Panc1 (cell line): ENCODE measurements at regions not wholly inside any gene's neighbourhood (a gene's known extent, or its start where the extent isn't known, plus 50 kb on each side); places are given as distances from the start of the nearest gene placed in this dataset.

ENCODE experiments used
- ATAC-seq: fragments of 200-7000 bp; cut with Tn5 transposase; 2 replicates; pipeline ENCODE4 v1.9.1; 2020; ENCODE audit warnings: mild to moderate bottlenecking, moderate library complexity
- BruUV-seq: library from RNA; stranded (reverse); fragments of 400-500 nt; replicated peaks from 2 replicates; lab custom pipeline; 2021; lab: Mats Ljungman, UMichigan
- CTCF ChIA-PET: fragments of 300-600 bp; sonication (Branson Sonifier 250); formaldehyde crosslinking; loops from one replicate; lab custom pipeline; 2022; ENCODE audit warnings: antibody characterized with exemption; lab: Charles Lee
- POLR2A ChIA-PET: fragments of 300-600 bp; sonication (Branson Sonifier 250); formaldehyde crosslinking; loops from one replicate; lab custom pipeline; 2022; ENCODE audit warnings: antibody characterized with exemption; lab: Charles Lee
- DNase-seq: peaks from one replicate; pipeline ENCODE4 v3.0.0-alpha.2; 2010; ENCODE audit warnings: low read depth, low spot score
- H3K27ac ChIP-seq: 2 replicates; pipeline ENCODE4 v1.5.1; 2011; ENCODE audit warnings: mild to moderate bottlenecking, low read length, inconsistent platforms
- H3K27me3 ChIP-seq: fragments of 200-500 bp; sonication (Bioruptor generic); 2 replicates; pipeline ENCODE4 v1.6.0; 2014; ENCODE audit warnings: low read length, inconsistent platforms; ENCODE audit not compliant: control insufficient read depth, insufficient read depth
- H3K36me3 ChIP-seq: fragments of 200-500 bp; sonication (Bioruptor generic); 2 replicates; pipeline ENCODE4 v1.5.1; 2014; ENCODE audit warnings: inconsistent platforms, mild to moderate bottlenecking, low read length, moderate library complexity; ENCODE audit not compliant: control insufficient read depth, insufficient read depth
- H3K4me1 ChIP-seq: 2 replicates; pipeline ENCODE4 v1.5.1; 2011; ENCODE audit warnings: inconsistent platforms, mild to moderate bottlenecking, low read length, moderate library complexity; ENCODE audit not compliant: control insufficient read depth, insufficient read depth
- H3K4me3 ChIP-seq, 2 experiments: 2 replicates each; pipeline ENCODE4 v1.5.1; 2011 to 2012; ENCODE audit warnings: low read depth in 2 of 2, low read length in 2 of 2, mild to moderate bottlenecking in 2 of 2, inconsistent platforms in 1 of 2, moderate library complexity in 1 of 2
- H3K9me3 ChIP-seq: fragments of 200-500 bp; sonication (Bioruptor generic); 2 replicates; pipeline ENCODE4 v1.5.1; 2014; ENCODE audit warnings: low read depth, mild to moderate bottlenecking, inconsistent platforms, low read length, moderate library complexity; ENCODE audit not compliant: control insufficient read depth, insufficient read depth
- POLR2AphosphoS5 ChIP-seq: IDR thresholded peaks from 2 replicates; pipeline ENCODE4 v1.6.1; 2012; ENCODE audit warnings: mild to moderate bottlenecking, low read depth, low read length, moderate library complexity
- REST ChIP-seq, 2 experiments: IDR thresholded peaks; 2 replicates each; pipeline ENCODE4 v1.6.1; 2011 to 2012; ENCODE audit warnings: low read depth in 2 of 2, control low read depth in 1 of 2, low read length in 1 of 2, mild to moderate bottlenecking in 1 of 2, moderate library complexity in 1 of 2; ENCODE audit not compliant: insufficient read depth in 1 of 2
- SIN3A ChIP-seq: IDR thresholded peaks from 2 replicates; pipeline ENCODE4 v1.6.1; 2012; ENCODE audit warnings: low read depth, mild to moderate bottlenecking, low read length, moderate library complexity, borderline replicate concordance; ENCODE audit not compliant: insufficient read depth
- TCF7L2 ChIP-seq: IDR thresholded peaks from 2 replicates; pipeline ENCODE4 v1.6.1; 2011; ENCODE audit warnings: mild to moderate bottlenecking, low read depth, low read length, inconsistent platforms
- in situ Hi-C: cut with HindIII; loops from 2 replicates; pipeline ENCODE4 v1.10.0; 2016; ENCODE audit warnings: low sequenced_read_pairs, low pct_unique_long_range_greater_than_20kb
- intact Hi-C: fragments of 100-400 bp; cut with micrococcal nuclease; formaldehyde crosslinking; loops from one replicate; pipeline ENCODE4 v1.10.0; 2022; ENCODE audit not compliant: unreplicated experiment
- TF ChIP-seq, protein P1 (sequence below): fragments of 450-650 bp; IDR thresholded peaks from 2 replicates; pipeline ENCODE4 v1.5.1; 2017; ENCODE audit warnings: mild to moderate bottlenecking

GRCh38 chr4:43330288-43330687 lies 437.8 kb downstream of the GRXCR1 start:
- ChIA-PET CTCF (no interaction called here), POLR2A (no interaction called here)
- no peaks in the 10 kb centered on the region for H3K9me3 ChIP-seq
- intact Hi-C loops (no loop called here), in situ Hi-C loops (no loop called here)
- H3K36me3 ChIP-seq, result no peaks in the 10 kb centered on the region
- no peak overlapping the region for H3K27ac ChIP-seq
- DNase-seq (no peak), ATAC-seq (no peak)
- H3K27me3 ChIP-seq, result no peaks in the 10 kb centered on the region
- H3K4me1 ChIP-seq, result no peaks in the 10 kb centered on the region
- no peak for TF ChIP-seq TCF7L2
- no peak for TF ChIP-seq POLR2AphosphoS5
- no peak overlapping the region for H3K4me3 ChIP-seq
- BruUV-seq, result no TSS peak

GRCh38 chr4:43331226-43332051 lies 438.9 kb downstream of the GRXCR1 start:
- Histone ChIP-seq H3K4me3 (no peak overlapping the region), H3K4me1 (no peaks in the 10 kb centered on the region), H3K9me3 (no peaks in the 10 kb centered on the region), H3K27me3 (no peaks in the 10 kb centered on the region), H3K27ac (no peak overlapping the region), H3K36me3 (no peaks in the 10 kb centered on the region)
- DNase-seq (no peak), ATAC-seq (no peak)
- intact Hi-C loops (no loop called here), in situ Hi-C loops (no loop called here)
- BruUV-seq, result no TSS peak
- ChIA-PET POLR2A (no interaction called here), CTCF (no interaction called here)
- TF ChIP-seq, protein P1, sequence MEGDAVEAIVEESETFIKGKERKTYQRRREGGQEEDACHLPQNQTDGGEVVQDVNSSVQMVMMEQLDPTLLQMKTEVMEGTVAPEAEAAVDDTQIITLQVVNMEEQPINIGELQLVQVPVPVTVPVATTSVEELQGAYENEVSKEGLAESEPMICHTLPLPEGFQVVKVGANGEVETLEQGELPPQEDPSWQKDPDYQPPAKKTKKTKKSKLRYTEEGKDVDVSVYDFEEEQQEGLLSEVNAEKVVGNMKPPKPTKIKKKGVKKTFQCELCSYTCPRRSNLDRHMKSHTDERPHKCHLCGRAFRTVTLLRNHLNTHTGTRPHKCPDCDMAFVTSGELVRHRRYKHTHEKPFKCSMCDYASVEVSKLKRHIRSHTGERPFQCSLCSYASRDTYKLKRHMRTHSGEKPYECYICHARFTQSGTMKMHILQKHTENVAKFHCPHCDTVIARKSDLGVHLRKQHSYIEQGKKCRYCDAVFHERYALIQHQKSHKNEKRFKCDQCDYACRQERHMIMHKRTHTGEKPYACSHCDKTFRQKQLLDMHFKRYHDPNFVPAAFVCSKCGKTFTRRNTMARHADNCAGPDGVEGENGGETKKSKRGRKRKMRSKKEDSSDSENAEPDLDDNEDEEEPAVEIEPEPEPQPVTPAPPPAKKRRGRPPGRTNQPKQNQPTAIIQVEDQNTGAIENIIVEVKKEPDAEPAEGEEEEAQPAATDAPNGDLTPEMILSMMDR, result no peak
- TF ChIP-seq TCF7L2 (no peak), POLR2AphosphoS5 (no peak), REST (IDR thresholded peaks at IDR 0.05; ENCODE audit: insufficient read depth in 1 of 2, low read depth in 2 of 2, low read length in 1 of 2) (no peak), SIN3A (no peak)

GRCh38 chr4:43332052-43332425 lies 439.5 kb downstream of the GRXCR1 start:
- no peak for DNase-seq
- no TSS peak for BruUV-seq
- intact Hi-C loops, result no loop called here
- ATAC-seq, result no peak
- POLR2A ChIA-PET, result no interaction called here
- H3K27ac ChIP-seq, result no peak overlapping the region
- in situ Hi-C loops, result no loop called here
- TF ChIP-seq, protein P1, result no peak
- TF ChIP-seq REST (IDR thresholded peaks at IDR 0.05; ENCODE audit: insufficient read depth in 1 of 2, low read depth in 2 of 2, low read length in 1 of 2) (no peak), TCF7L2 (no peak), POLR2AphosphoS5 (no peak)
- no peak overlapping the region for H3K4me3 ChIP-seq
- no peaks in the 10 kb centered on the region for H3K9me3 ChIP-seq
- H3K4me1 ChIP-seq, result no peaks in the 10 kb centered on the region
- no peaks in the 10 kb centered on the region for H3K36me3 ChIP-seq
- no peaks in the 10 kb centered on the region for H3K27me3 ChIP-seq
- CTCF ChIA-PET, result no interaction called here
